ENCODE measurements at regions not wholly inside any gene's neighbourhood (a gene's known extent, or its start where the extent isn't known, plus 50 kb on each side); places are given as distances from the start of the nearest gene placed in this dataset.

GRCh38 chr6:126167726-126168125 is 172.2 kb upstream of the CENPW start:
- DNase-seq (ENCODE audit: low read depth) = no peak
- TF ChIP-seq MYC (IDR thresholded peaks at IDR 0.05; ENCODE audit: low read depth, low read length) = no peak
- TF ChIP-seq CTCF (IDR thresholded peaks at IDR 0.05; ENCODE audit: low read depth, low read length) = no peak
- TF ChIP-seq POLR2A (IDR thresholded peaks at IDR 0.05; ENCODE audit: extremely low read depth, insufficient read length) = no peak

GRCh38 chr6:126170433-126170832 is 169.5 kb upstream of the CENPW start:
- TF ChIP-seq POLR2A (IDR thresholded peaks at IDR 0.05; ENCODE audit: extremely low read depth, insufficient read length) = no peak
- DNase-seq (ENCODE audit: low read depth) = no peak
- no peak overlapping the region for H3K4me3 ChIP-seq (ENCODE audit: low read depth, low read length)

More at GRCh38 chr6:126167726-126168125, 172.2 kb upstream of the CENPW start:
- no peak overlapping the region for H3K4me3 ChIP-seq (ENCODE audit: low read depth, low read length)

GRCh38 chr6:126170978-126171382 is 168.9 kb upstream of the CENPW start:
- peak; percentile 72 for DNase-seq (ENCODE audit: low read depth)
- TF ChIP-seq MAX (IDR thresholded peaks at IDR 0.05; ENCODE audit: low read depth, low read length) (no peak), CTCF (IDR thresholded peaks at IDR 0.05; ENCODE audit: low read depth, low read length) (peak; percentile 68)
- no peak overlapping the region for H3K4me3 ChIP-seq (ENCODE audit: low read depth, low read length)

GRCh38 chr6:126172131-126172530 is 167.8 kb upstream of the CENPW start:
- TF ChIP-seq MAX (IDR thresholded peaks at IDR 0.05; ENCODE audit: low read depth, low read length) = no peak
- no peak for TF ChIP-seq MYC (IDR thresholded peaks at IDR 0.05; ENCODE audit: low read depth, low read length)
- no peak for TF ChIP-seq CTCF (IDR thresholded peaks at IDR 0.05; ENCODE audit: low read depth, low read length)
- TF ChIP-seq POLR2A (IDR thresholded peaks at IDR 0.05; ENCODE audit: extremely low read depth, insufficient read length) = no peak
- DNase-seq (ENCODE audit: low read depth) = no peak
- no peak overlapping the region for H3K4me3 ChIP-seq (ENCODE audit: low read depth, low read length)

GRCh38 chr6:126173265-126173664 is 166.7 kb upstream of the CENPW start:
- TF ChIP-seq CTCF (IDR thresholded peaks at IDR 0.05; ENCODE audit: low read depth, low read length) = no peak
- TF ChIP-seq MYC (IDR thresholded peaks at IDR 0.05; ENCODE audit: low read depth, low read length) = no peak
- no peak for TF ChIP-seq POLR2A (IDR thresholded peaks at IDR 0.05; ENCODE audit: extremely low read depth, insufficient read length)
- no peak for TF ChIP-seq MAX (IDR thresholded peaks at IDR 0.05; ENCODE audit: low read depth, low read length)
- no peak overlapping the region for H3K4me3 ChIP-seq (ENCODE audit: low read depth, low read length)
- DNase-seq (ENCODE audit: low read depth) = no peak

- DNase-seq (ENCODE audit: low read depth) = no peak
- TF ChIP-seq MAX (IDR thresholded peaks at IDR 0.05; ENCODE audit: low read depth, low read length) (no peak), MYC (IDR thresholded peaks at IDR 0.05; ENCODE audit: low read depth, low read length) (no peak), CTCF (IDR thresholded peaks at IDR 0.05; ENCODE audit: low read depth, low read length) (no peak)
- no peak overlapping the region for H3K4me3 ChIP-seq (ENCODE audit: low read depth, low read length)
Measured at GRCh38 chr6:126174697-126175096, 165.2 kb upstream of the CENPW start.
